ENCODE measurements at regions not wholly inside any gene's neighbourhood (a gene's known extent, or its start where the extent isn't known, plus 50 kb on each side); places are given as distances from the start of the nearest gene placed in this dataset.

DNA sequence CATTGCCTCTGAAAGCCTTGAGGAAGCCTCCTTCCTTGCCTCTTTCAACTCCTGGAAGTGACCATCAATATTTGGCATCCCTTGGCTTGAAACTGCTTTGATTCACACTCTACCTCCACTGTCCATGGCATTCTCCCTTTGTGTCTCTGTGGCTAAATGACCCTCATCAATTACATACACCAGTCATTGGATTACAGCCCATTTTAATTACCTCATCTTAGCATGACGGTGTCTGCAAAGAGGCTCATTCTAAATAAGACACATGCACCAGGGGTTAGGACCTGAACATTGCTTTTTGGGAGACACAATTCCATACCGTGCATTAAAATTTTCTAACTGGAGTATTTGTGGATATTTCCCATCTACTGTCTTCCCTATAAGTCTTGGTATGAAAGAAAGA lies 60.7 kb upstream of the FAM9A start:
- TF ChIP-seq, protein P1, sequence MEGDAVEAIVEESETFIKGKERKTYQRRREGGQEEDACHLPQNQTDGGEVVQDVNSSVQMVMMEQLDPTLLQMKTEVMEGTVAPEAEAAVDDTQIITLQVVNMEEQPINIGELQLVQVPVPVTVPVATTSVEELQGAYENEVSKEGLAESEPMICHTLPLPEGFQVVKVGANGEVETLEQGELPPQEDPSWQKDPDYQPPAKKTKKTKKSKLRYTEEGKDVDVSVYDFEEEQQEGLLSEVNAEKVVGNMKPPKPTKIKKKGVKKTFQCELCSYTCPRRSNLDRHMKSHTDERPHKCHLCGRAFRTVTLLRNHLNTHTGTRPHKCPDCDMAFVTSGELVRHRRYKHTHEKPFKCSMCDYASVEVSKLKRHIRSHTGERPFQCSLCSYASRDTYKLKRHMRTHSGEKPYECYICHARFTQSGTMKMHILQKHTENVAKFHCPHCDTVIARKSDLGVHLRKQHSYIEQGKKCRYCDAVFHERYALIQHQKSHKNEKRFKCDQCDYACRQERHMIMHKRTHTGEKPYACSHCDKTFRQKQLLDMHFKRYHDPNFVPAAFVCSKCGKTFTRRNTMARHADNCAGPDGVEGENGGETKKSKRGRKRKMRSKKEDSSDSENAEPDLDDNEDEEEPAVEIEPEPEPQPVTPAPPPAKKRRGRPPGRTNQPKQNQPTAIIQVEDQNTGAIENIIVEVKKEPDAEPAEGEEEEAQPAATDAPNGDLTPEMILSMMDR (IDR thresholded peaks at IDR 0.05): no peak
- Histone ChIP-seq H3K27ac (no peak overlapping the region), H3K4me3 (no peak overlapping the region)
- no peak for DNase-seq (ENCODE audit: low spot score)

DNA sequence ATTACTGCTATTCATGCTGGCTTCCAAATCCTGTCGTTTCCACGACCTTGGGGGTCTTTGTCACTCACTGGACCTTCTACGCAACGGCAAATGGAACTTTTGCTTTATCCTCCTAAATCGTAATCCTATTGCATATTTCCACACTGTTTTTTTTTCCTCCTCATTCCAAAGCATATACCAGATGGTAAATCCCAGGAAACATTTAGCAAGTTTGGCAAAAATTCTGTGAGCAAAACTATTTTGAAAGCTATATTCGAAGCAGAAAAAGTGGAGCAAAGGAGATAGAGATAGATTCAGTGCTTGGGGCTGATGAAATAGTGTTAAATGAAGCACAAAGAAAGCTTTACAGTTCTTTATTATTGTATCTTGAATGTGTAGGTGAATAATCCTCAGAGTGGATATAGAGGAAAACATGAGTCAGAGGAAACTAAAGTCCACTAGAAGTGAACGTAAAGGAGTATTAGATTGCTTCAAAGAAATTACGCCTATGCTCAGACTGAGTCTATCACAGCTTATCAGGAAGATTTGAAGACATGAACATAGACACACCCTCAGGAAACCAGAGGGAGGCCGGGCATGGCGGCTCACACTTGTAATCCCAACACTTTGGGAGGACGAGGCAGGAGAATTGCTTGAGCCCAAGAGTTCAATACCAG lies 50.2 kb upstream of the FAM9A start:
- Histone ChIP-seq H3K4me3 (no peak overlapping the region), H3K27ac (no peak overlapping the region)
- TF ChIP-seq, protein P1 (IDR thresholded peaks at IDR 0.05): no peak
- no peak for DNase-seq (ENCODE audit: low spot score)
